ENCODE measurements at regions not wholly inside any gene's neighbourhood (a gene's known extent, or its start where the extent isn't known, plus 50 kb on each side); places are given as distances from the start of the nearest gene placed in this dataset.

GRCh38 chr5:74028406-74028805, 402.4 kb downstream of the ARHGEF28 start:
- Histone ChIP-seq H3K27ac (ENCODE audit: low read depth, low read length) (no peak overlapping the region), H3K79me2 (ENCODE audit: insufficient read depth, low read length) (no peaks in the 10 kb centered on the region), H3K9me3 (ENCODE audit: control insufficient read depth in 1 of 2, insufficient read depth in 1 of 2, low read depth in 1 of 2, low read length in 2 of 2) (no peaks in the 10 kb centered on the region), H2AFZ (ENCODE audit: low read depth, low read length, poor library complexity, severe bottlenecking) (no peak overlapping the region), H3K4me1 (ENCODE audit: control insufficient read depth in 1 of 2, insufficient read depth in 2 of 2, low read length in 2 of 2) (peaks cover 8 to 13% of the 10 kb centered on the region in 2 experiments; a peak in 3 of 4 replicates), H3K9ac (ENCODE audit: low read length) (no peak overlapping the region), H3K36me3 (ENCODE audit: control insufficient read depth in 1 of 2, insufficient read depth in 2 of 2, low read length in 2 of 2) (no peaks in the 10 kb centered on the region), H4K20me1 (ENCODE audit: insufficient read depth) (no peaks in the 10 kb centered on the region), H3K27me3 (ENCODE audit: insufficient read depth, low read length) (0 out of 2 replicates have a peak, but pooled peaks cover 8% of the 10 kb centered on the region), H3K4me3 (replicated peaks in 1 of 2; ENCODE audit: low read depth in 1 of 2, low read length in 2 of 2) (no peak overlapping the region), H3K9me2 (ENCODE audit: insufficient read depth) (no peaks in the 10 kb centered on the region), H3K4me2 (ENCODE audit: low read length) (peak overlapping the region; percentile 23; the same call in 1 of the 2 replicates)
- ATAC-seq (peak; percentile 86), DNase-seq (ENCODE audit: low read depth, low spot score) (peak; percentile 60)
- ChIA-PET POLR2A (no interaction called here), CTCF (no interaction called here), RAD21 (ENCODE audit: low non-redundant PET in 1 of 2, low total read pairs in 2 of 2, uncharacterized antibody in 2 of 2, unreplicated experiment in 2 of 2) (no interaction called here)
- intact Hi-C loops (cut with micrococcal nuclease), result no loop called here
- BruUV-seq (replicated peaks), result no TSS peak
- TF ChIP-seq SRF (IDR thresholded peaks at IDR 0.05; ENCODE audit: low read depth), result no peak
- TF ChIP-seq RAD21 (IDR thresholded peaks at IDR 0.05; ENCODE audit: low read depth), result no peak
- TF ChIP-seq REST (IDR thresholded peaks at IDR 0.05; ENCODE audit: low read depth), result no peak
- TF ChIP-seq TCF7L2 (IDR thresholded peaks at IDR 0.05; ENCODE audit: borderline replicate concordance, extremely low read depth, insufficient read depth, insufficient read length), result peak; percentile 50
- TF ChIP-seq EGR1 (IDR thresholded peaks at IDR 0.05; ENCODE audit: low read depth), result no peak
- TF ChIP-seq SP1 (IDR thresholded peaks at IDR 0.05; ENCODE audit: low read depth), result peak; percentile 48; the same call in 1 of the 2 replicates
- no peak for TF ChIP-seq ZNF274 (IDR thresholded peaks at IDR 0.05; ENCODE audit: low read depth, low read length)
- no peak for TF ChIP-seq POLR2AphosphoS5 (IDR thresholded peaks at IDR 0.05; ENCODE audit: low read depth, low read length)
- no peak for TF ChIP-seq YY1 (IDR thresholded peaks at IDR 0.05; ENCODE audit: extremely low read depth, insufficient replicate concordance, low read depth, low read length)
- TF ChIP-seq ZFX (IDR thresholded peaks at IDR 0.05), result no peak
- no peak for TF ChIP-seq CEBPB (IDR thresholded peaks at IDR 0.05; ENCODE audit: low read depth)
- TF ChIP-seq EZH2phosphoT487 (IDR thresholded peaks at IDR 0.05; ENCODE audit: borderline replicate concordance), result no peak
- TF ChIP-seq CTCF (IDR thresholded peaks at IDR 0.05 in 2 of 3, conservative IDR thresholded peaks at IDR 0.05 in 1 of 3; ENCODE audit: borderline replicate concordance in 1 of 3, insufficient read depth in 1 of 3, low read depth in 2 of 3, low read length in 2 of 3), result no peak
- 0 out of 2 replicates have a peak, but pooled peaks have one; percentile 31 for TF ChIP-seq JUND (IDR thresholded peaks at IDR 0.05)
- no peak for TF ChIP-seq ELF1 (IDR thresholded peaks at IDR 0.05; ENCODE audit: borderline replicate concordance, low read depth)
- no peak for TF ChIP-seq POLR2A (IDR thresholded peaks at IDR 0.05; ENCODE audit: borderline replicate concordance, extremely low read depth, insufficient read depth, insufficient read length)
- TF ChIP-seq EZH2 (IDR thresholded peaks at IDR 0.05), result no peak
- no peak for TF ChIP-seq ZBTB33 (IDR thresholded peaks at IDR 0.05; ENCODE audit: extremely low read depth, insufficient replicate concordance, low read length)
- TF ChIP-seq ATF3 (IDR thresholded peaks at IDR 0.05), result no peak
- no peak for TF ChIP-seq SIN3A (IDR thresholded peaks at IDR 0.05; ENCODE audit: low read depth)
- TF ChIP-seq MAX (IDR thresholded peaks at IDR 0.05), result no peak
- TF ChIP-seq CBX3 (IDR thresholded peaks at IDR 0.05; ENCODE audit: low read depth), result no peak
